HG02884 (cell line): ENCODE measurements at regions not wholly inside any gene's neighbourhood (a gene's known extent, or its start where the extent isn't known, plus 50 kb on each side); places are given as distances from the start of the nearest gene placed in this dataset.
"Not testable (repeated sequence)": the region's sequence is repeated elsewhere in the genome, so short reads cannot be mapped to it uniquely, and the experiment has no call there.

Experiments
- ATAC-seq: cut with Tn5 transposase; IDR thresholded peaks from one replicate; pipeline ENCODE4 v1.9.1; 2021; ENCODE audit warnings: mild to moderate bottlenecking, moderate library complexity; ENCODE audit not compliant: unreplicated experiment

DNA sequence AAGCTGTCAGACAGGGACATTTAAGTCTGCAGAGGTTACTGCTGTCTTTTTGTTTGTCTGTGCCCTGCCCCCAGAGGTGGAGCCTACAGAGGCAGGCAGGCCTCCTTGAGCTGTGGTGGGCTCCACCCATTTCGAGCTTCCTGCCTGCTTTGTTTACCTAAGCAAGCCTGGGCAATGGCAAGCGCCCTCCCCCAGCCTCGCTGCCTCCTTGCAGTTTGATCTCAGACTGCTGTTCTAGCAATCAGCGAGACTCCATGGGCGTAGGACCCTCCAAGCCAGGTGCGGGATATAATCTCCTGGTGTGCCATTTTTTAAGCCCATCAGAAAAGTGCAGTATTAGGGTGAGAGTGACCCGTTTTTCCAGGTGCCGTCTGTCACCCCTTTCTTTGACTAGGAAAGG lies 53.6 kb upstream of the EDA2R start:
- ATAC-seq: not testable (repeated sequence)
